Mesenchymal stem cell (in vitro differentiated cells and primary cell): ENCODE measurements at regions not wholly inside any gene's neighbourhood (a gene's known extent, or its start where the extent isn't known, plus 50 kb on each side); places are given as distances from the start of the nearest gene placed in this dataset.

Experiments used
- DNase-seq: peaks from one replicate; pipeline ENCODE4 v3.0.0-alpha.2; 2013
- H2AFZ ChIP-seq: one replicate; pipeline ENCODE4 v1.6.1; 2013; ENCODE audit warnings: low read depth, mild to moderate bottlenecking, control low read depth, inconsistent platforms, low read length, moderate library complexity
- H2AK5ac ChIP-seq: 2 replicates; pipeline ENCODE4 v1.6.1; 2013; ENCODE audit warnings: low read length, moderate library complexity, mild to moderate bottlenecking, inconsistent platforms; ENCODE audit not compliant: severe bottlenecking
- H2BK120ac ChIP-seq: one replicate; pipeline ENCODE4 v1.6.1; 2013; ENCODE audit warnings: low read depth, mild to moderate bottlenecking, inconsistent platforms, low read length, moderate library complexity
- H2BK12ac ChIP-seq, 2 experiments: one replicate each; pipeline ENCODE4 v1.6.1; 2013; ENCODE audit warnings: inconsistent platforms in 2 of 2, low read length in 2 of 2, mild to moderate bottlenecking in 2 of 2, moderate library complexity in 2 of 2, control low read depth in 1 of 2
- H2BK15ac ChIP-seq: one replicate; pipeline ENCODE4 v1.6.1; 2013; ENCODE audit warnings: mild to moderate bottlenecking, low read depth, inconsistent platforms; ENCODE audit not compliant: poor library complexity, severe bottlenecking
- H2BK5ac ChIP-seq: 2 replicates; pipeline ENCODE4 v1.6.1; 2013; ENCODE audit warnings: low read depth, mild to moderate bottlenecking, low read length, control low read depth, inconsistent platforms; ENCODE audit not compliant: poor library complexity, severe bottlenecking
- H3K14ac ChIP-seq, 2 experiments: one replicate each; pipeline ENCODE4 v1.6.1; 2013; ENCODE audit warnings: inconsistent platforms in 2 of 2, low read length in 2 of 2, control low read depth in 1 of 2, mild to moderate bottlenecking in 1 of 2, moderate library complexity in 1 of 2
- H3K18ac ChIP-seq, 2 experiments: one replicate each; pipeline ENCODE4 v1.6.1; 2013; ENCODE audit warnings: inconsistent platforms in 2 of 2, low read length in 2 of 2, control low read depth in 1 of 2, low read depth in 1 of 2, mild to moderate bottlenecking in 1 of 2
- H3K23ac ChIP-seq, 2 experiments: one replicate each; pipeline ENCODE4 v1.6.1; 2013; ENCODE audit warnings: inconsistent platforms in 2 of 2, low read length in 2 of 2, mild to moderate bottlenecking in 2 of 2, moderate library complexity in 2 of 2, control low read depth in 1 of 2
- H3K27ac ChIP-seq: 2 replicates; pipeline ENCODE4 v1.5.1; 2013; ENCODE audit warnings: mild to moderate bottlenecking, moderate library complexity, low read length, control low read depth, inconsistent platforms; ENCODE audit not compliant: poor library complexity, severe bottlenecking
- H3K27me3 ChIP-seq, 2 experiments: 2 replicates each; pipeline versions ENCODE4 v1.6.1 to v1.7.0; 2013; ENCODE audit warnings: low read length in 2 of 2, mild to moderate bottlenecking in 2 of 2, moderate library complexity in 2 of 2, control low read depth in 1 of 2, inconsistent platforms in 1 of 2; ENCODE audit not compliant: control insufficient read depth in 1 of 2, insufficient read depth in 1 of 2
- H3K36me3 ChIP-seq, 2 experiments: 2 replicates each; pipeline versions ENCODE4 v1.6.1 to v1.7.0; 2013; ENCODE audit warnings: low read length in 2 of 2, control low read depth in 1 of 2, inconsistent platforms in 1 of 2, low read depth in 1 of 2, mild to moderate bottlenecking in 1 of 2; ENCODE audit not compliant: insufficient read depth in 2 of 2, control insufficient read depth in 1 of 2
- H3K4ac ChIP-seq, 2 experiments: one replicate each; pipeline ENCODE4 v1.6.1; 2013; ENCODE audit warnings: inconsistent platforms in 2 of 2, low read length in 2 of 2, mild to moderate bottlenecking in 2 of 2, moderate library complexity in 2 of 2, control low read depth in 1 of 2, low read depth in 1 of 2
- H3K4me1 ChIP-seq: 2 replicates; pipeline ENCODE4 v1.6.1; 2013; ENCODE audit warnings: low read depth, low read length, control low read depth; ENCODE audit not compliant: control insufficient read depth, insufficient read depth
- H3K4me2 ChIP-seq: 2 replicates; pipeline ENCODE4 v1.6.1; 2013; ENCODE audit warnings: low read length, mild to moderate bottlenecking, inconsistent platforms; ENCODE audit not compliant: poor library complexity, severe bottlenecking
- H3K4me3 ChIP-seq, 2 experiments: 2 replicates each; pipeline versions ENCODE4 v1.5.1 to v1.7.0; 2013; ENCODE audit warnings: low read length in 2 of 2, mild to moderate bottlenecking in 2 of 2, control low read depth in 1 of 2, low read depth in 1 of 2; ENCODE audit not compliant: insufficient read depth in 1 of 2
- H3K79me1 ChIP-seq: replicated peaks from 2 replicates; pipeline ENCODE4 v1.6.1; 2013; ENCODE audit warnings: mild to moderate bottlenecking, control low read depth, low read length, inconsistent platforms; ENCODE audit not compliant: poor library complexity, severe bottlenecking
- H3K9ac ChIP-seq: 2 replicates; pipeline ENCODE4 v1.7.0; 2013; ENCODE audit warnings: mild to moderate bottlenecking, low read length, moderate library complexity
- H3K9me3 ChIP-seq: 2 replicates; pipeline ENCODE4 v1.7.0; 2013; ENCODE audit warnings: mild to moderate bottlenecking, low read length; ENCODE audit not compliant: control insufficient read depth
- H4K8ac ChIP-seq: one replicate; pipeline ENCODE4 v1.6.1; 2013; ENCODE audit warnings: inconsistent platforms, mild to moderate bottlenecking, low read length, moderate library complexity
- H4K91ac ChIP-seq: one replicate; pipeline ENCODE4 v1.6.1; 2013; ENCODE audit warnings: mild to moderate bottlenecking, low read length, inconsistent platforms
- WGBS: methylation state at CpG from one replicate; pipeline ENCODE4 v1.1.7; 2013; ENCODE audit warnings: mixed read lengths; 5-methylcytosine and 5-hydroxymethylcytosine counted together

DNA sequence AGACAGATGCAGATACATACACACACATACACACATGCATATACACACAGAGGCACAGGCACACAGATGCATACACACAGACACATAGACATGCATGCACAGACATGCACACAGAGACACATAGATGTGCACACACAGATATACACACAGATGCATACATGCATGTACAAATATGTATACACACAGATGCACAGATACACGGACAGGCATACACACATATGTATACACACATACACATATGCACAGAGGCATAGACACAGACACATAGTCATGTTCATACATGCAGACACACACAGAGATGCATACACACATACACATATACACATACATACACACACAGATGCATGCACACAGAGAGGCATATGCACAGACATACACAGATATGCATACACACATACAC, 437.3 kb upstream of the SMIM21 start:
- no peak overlapping the region for H3K18ac ChIP-seq
- H3K4me1 ChIP-seq = no peaks in the 10 kb centered on the region
- no peak overlapping the region for H3K4me2 ChIP-seq
- no peak overlapping the region for H4K8ac ChIP-seq
- H3K79me1 ChIP-seq = no peaks in the 10 kb centered on the region
- H3K14ac ChIP-seq = peak overlapping the region in 1 of 2 experiments; percentile 55
- no peak overlapping the region for H3K4me3 ChIP-seq
- no peak overlapping the region for H3K23ac ChIP-seq
- no peak overlapping the region for H2BK5ac ChIP-seq
- H3K27me3 ChIP-seq = no peaks in the 10 kb centered on the region
- H2BK120ac ChIP-seq = no peak overlapping the region
- no peak for DNase-seq
- H2AFZ ChIP-seq = no peak overlapping the region
- H3K27ac ChIP-seq = no peak overlapping the region
- no peak overlapping the region for H3K9ac ChIP-seq
- 66% methylated on average over 1 of the region's 1 CpG for WGBS
- no peak overlapping the region for H2AK5ac ChIP-seq
- H3K36me3 ChIP-seq = no peaks in the 10 kb centered on the region
- H2BK12ac ChIP-seq = no peak overlapping the region
- no peak overlapping the region for H3K4ac ChIP-seq
- H4K91ac ChIP-seq = no peak overlapping the region
- H2BK15ac ChIP-seq = no peak overlapping the region
- H3K9me3 ChIP-seq = no peaks in the 10 kb centered on the region

DNA sequence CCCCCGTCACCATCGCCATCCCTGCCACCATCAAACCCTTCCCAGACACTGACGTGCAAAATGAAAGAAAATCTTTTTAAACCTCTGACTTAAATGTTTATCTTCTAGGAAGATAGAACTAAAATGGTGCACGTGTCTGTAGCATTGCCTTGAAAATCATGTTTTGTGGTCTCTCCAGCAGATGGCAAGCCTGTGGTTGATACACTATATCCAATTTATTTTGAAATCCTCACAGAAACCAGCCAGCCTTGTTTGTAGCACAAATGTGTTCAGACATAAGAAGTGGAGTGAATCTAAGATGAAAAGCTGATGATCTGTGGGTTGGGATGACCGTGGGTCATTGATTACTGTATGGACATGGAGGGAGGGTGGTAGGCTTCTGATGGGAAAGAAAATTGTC, 436.2 kb upstream of the SMIM21 start:
- Histone ChIP-seq H4K8ac (no peak overlapping the region), H3K4me1 (no peaks in the 10 kb centered on the region), H3K27ac (no peak overlapping the region), H3K27me3 (no peaks in the 10 kb centered on the region), H3K9me3 (no peaks in the 10 kb centered on the region), H2BK120ac (no peak overlapping the region), H2AFZ (no peak overlapping the region), H3K36me3 (no peaks in the 10 kb centered on the region), H2BK5ac (no peak overlapping the region), H3K18ac (no peak overlapping the region), H2BK15ac (no peak overlapping the region), H3K4me2 (no peak overlapping the region), H4K91ac (no peak overlapping the region), H2AK5ac (no peak overlapping the region), H3K23ac (no peak overlapping the region), H3K4me3 (no peak overlapping the region), H2BK12ac (no peak overlapping the region), H3K14ac (no peak overlapping the region), H3K79me1 (no peaks in the 10 kb centered on the region), H3K9ac (no peak overlapping the region), H3K4ac (no peak overlapping the region)
- DNase-seq = no peak
- 88% methylated on average over 1 of the region's 5 CpGs for WGBS

DNA sequence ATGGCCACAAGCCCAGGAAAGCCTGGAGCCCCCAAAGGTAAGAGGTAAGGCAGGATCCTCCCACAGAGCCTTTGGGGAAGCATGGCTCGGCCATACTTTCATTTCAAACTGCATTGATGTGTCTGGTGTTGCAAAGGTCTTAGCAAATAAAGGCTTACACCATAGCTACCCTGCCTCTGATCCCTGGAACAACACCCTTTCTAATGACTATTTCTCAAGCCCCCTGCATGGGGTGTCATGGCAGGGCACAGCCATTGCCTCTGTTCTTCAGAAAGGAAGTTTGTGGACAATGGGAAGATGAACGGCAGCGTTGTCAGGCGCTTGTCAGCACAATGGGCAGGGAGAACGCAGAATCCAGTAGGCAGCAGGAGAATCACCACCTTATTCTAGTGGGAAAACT, 435.0 kb upstream of the SMIM21 start:
- Histone ChIP-seq H3K27ac (no peak overlapping the region), H2BK12ac (no peak overlapping the region), H3K36me3 (no peaks in the 10 kb centered on the region), H3K14ac (no peak overlapping the region), H3K27me3 (no peaks in the 10 kb centered on the region), H3K79me1 (no peaks in the 10 kb centered on the region), H2BK5ac (no peak overlapping the region), H2AFZ (no peak overlapping the region), H2AK5ac (no peak overlapping the region), H3K4me2 (no peak overlapping the region), H3K23ac (no peak overlapping the region), H2BK15ac (no peak overlapping the region), H3K4me3 (no peak overlapping the region), H3K9ac (no peak overlapping the region), H2BK120ac (no peak overlapping the region), H3K4ac (no peak overlapping the region), H4K91ac (no peak overlapping the region), H4K8ac (no peak overlapping the region), H3K4me1 (no peaks in the 10 kb centered on the region), H3K9me3 (no peaks in the 10 kb centered on the region), H3K18ac (no peak overlapping the region)
- DNase-seq = no peak
- WGBS = 87% methylated on average over 3 of the region's 5 CpGs

DNA sequence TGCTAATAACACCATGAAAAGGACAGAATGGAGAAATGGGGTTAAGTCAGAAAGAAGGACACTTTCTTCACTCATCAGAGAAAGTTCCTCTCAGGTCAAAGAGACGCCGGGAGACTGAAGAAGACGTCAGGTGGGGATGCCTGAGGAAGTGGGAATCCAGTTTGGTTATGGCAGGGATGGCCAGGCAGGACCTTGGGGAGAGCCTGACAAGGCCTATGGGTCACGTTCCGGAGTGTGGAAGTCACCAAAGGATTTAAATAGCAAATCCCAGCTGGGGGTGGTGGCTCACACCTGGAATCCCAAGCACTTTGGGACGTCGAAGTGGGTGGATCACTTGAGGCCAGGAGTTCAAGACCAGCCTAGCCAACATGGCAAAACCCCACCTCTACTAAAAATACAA, 432.7 kb upstream of the SMIM21 start:
- no peak overlapping the region for H2BK120ac ChIP-seq
- H3K36me3 ChIP-seq = no peaks in the 10 kb centered on the region
- no peaks in the 10 kb centered on the region for H3K79me1 ChIP-seq
- no peak overlapping the region for H3K23ac ChIP-seq
- H3K4me3 ChIP-seq = no peak overlapping the region
- no peak overlapping the region for H2BK12ac ChIP-seq
- no peak overlapping the region for H3K18ac ChIP-seq
- H3K4me2 ChIP-seq = no peak overlapping the region
- no peaks in the 10 kb centered on the region for H3K27me3 ChIP-seq
- 81% methylated on average over 7 of the region's 7 CpGs for WGBS
- H4K91ac ChIP-seq = no peak overlapping the region
- no peak overlapping the region for H3K14ac ChIP-seq
- DNase-seq = no peak
- H3K27ac ChIP-seq = no peak overlapping the region
- no peak overlapping the region for H3K9ac ChIP-seq
- no peaks in the 10 kb centered on the region for H3K9me3 ChIP-seq
- H3K4ac ChIP-seq = no peak overlapping the region
- no peak overlapping the region for H2AFZ ChIP-seq
- no peaks in the 10 kb centered on the region for H3K4me1 ChIP-seq
- no peak overlapping the region for H2AK5ac ChIP-seq
- H2BK5ac ChIP-seq = no peak overlapping the region
- no peak overlapping the region for H2BK15ac ChIP-seq
- H4K8ac ChIP-seq = no peak overlapping the region
